ENCODE measurements at regions not wholly inside any gene's neighbourhood (a gene's known extent, or its start where the extent isn't known, plus 50 kb on each side); places are given as distances from the start of the nearest gene placed in this dataset.

DNA sequence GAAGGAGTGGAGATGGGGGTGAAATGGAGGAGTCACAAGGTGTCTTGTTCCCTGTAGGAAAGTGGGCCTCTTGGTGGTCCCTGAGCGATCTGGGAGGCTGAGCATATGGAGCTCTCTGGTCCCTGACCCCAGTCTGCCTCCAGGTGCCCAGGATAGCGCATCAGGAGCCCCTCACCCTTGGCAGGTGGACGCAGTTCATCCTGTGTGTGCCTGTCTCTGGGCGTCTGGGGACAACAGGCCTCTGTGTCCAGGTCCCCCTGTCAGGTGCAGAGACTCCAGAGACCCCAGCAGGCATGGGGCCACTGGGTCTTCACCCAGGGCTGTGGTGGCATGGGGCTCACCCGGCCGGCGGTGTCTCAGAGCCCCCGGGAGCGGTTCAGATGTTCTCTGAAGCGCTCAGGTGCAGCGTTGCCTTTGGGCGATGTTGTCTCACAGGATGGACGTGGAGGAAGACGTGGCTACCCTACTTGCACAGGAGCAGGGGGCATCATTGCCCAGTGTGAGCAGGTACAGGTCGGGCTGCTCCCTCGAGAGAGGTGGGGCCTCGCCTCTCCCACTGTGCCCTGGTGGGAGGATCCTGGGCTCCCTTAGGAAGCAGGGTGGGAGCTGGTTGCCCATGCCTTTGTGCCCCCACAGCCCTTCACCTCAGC is 58.1 kb upstream of the TPM4 start (continued):
- TF ChIP-seq, protein P1, sequence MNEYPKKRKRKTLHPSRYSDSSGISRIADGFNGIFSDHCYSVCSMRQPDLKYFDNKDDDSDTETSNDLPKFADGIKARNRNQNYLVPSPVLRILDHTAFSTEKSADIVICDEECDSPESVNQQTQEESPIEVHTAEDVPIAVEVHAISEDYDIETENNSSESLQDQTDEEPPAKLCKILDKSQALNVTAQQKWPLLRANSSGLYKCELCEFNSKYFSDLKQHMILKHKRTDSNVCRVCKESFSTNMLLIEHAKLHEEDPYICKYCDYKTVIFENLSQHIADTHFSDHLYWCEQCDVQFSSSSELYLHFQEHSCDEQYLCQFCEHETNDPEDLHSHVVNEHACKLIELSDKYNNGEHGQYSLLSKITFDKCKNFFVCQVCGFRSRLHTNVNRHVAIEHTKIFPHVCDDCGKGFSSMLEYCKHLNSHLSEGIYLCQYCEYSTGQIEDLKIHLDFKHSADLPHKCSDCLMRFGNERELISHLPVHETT (CRISPR knock-in tag; conservative IDR thresholded peaks at IDR 0.05 in 1 of 2, IDR thresholded peaks at IDR 0.05 in 1 of 2): no peak
- TF ChIP-seq, protein P2, sequence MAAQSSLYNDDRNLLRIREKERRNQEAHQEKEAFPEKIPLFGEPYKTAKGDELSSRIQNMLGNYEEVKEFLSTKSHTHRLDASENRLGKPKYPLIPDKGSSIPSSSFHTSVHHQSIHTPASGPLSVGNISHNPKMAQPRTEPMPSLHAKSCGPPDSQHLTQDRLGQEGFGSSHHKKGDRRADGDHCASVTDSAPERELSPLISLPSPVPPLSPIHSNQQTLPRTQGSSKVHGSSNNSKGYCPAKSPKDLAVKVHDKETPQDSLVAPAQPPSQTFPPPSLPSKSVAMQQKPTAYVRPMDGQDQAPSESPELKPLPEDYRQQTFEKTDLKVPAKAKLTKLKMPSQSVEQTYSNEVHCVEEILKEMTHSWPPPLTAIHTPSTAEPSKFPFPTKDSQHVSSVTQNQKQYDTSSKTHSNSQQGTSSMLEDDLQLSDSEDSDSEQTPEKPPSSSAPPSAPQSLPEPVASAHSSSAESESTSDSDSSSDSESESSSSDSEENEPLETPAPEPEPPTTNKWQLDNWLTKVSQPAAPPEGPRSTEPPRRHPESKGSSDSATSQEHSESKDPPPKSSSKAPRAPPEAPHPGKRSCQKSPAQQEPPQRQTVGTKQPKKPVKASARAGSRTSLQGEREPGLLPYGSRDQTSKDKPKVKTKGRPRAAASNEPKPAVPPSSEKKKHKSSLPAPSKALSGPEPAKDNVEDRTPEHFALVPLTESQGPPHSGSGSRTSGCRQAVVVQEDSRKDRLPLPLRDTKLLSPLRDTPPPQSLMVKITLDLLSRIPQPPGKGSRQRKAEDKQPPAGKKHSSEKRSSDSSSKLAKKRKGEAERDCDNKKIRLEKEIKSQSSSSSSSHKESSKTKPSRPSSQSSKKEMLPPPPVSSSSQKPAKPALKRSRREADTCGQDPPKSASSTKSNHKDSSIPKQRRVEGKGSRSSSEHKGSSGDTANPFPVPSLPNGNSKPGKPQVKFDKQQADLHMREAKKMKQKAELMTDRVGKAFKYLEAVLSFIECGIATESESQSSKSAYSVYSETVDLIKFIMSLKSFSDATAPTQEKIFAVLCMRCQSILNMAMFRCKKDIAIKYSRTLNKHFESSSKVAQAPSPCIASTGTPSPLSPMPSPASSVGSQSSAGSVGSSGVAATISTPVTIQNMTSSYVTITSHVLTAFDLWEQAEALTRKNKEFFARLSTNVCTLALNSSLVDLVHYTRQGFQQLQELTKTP (IDR thresholded peaks at IDR 0.05; ENCODE audit: low read depth in 1 of 2, partially characterized antibody in 2 of 2): no peak
